ENCODE measurements at regions not wholly inside any gene's neighbourhood (a gene's known extent, or its start where the extent isn't known, plus 50 kb on each side); places are given as distances from the start of the nearest gene placed in this dataset.
"Not testable (repeated sequence)": the region's sequence is repeated elsewhere in the genome, so short reads cannot be mapped to it uniquely, and the experiment has no call there.

DNA sequence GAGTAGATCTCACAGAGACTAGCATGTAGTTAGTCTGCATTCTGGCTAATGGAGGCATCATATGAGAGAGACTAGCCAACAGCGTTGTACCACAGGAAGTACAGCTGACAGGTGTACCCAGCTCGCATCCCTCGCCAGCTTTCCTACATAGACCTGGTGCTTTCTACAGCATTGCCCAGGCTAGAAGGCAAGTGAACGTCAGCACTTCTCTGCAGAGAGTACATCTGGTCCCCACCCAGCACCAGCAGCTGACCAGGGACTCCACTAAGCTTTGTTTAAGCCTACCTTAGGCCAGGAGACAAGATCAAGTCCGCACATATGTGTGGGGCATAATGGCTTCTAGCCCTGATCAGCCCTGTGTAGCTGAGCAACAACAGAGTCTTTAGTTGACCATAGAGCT is 1692.9 kb downstream of the SPATA31A7 start:
- ATAC-seq (replicated peaks in 1 of 4); H3K36me3 Mint-ChIP-seq; H3K4me3 Mint-ChIP-seq; CTCF ChIA-PET; H3K4me1 ChIP-seq (ENCODE audit: control insufficient read depth in 1 of 2, extremely low read depth in 1 of 2, insufficient read depth in 2 of 2, low read length in 2 of 2); POLR2A ChIA-PET; H3K27me3 ChIP-seq (replicated peaks in 1 of 2; ENCODE audit: control insufficient read depth in 2 of 2, extremely low read depth in 1 of 2, insufficient read depth in 2 of 2, low read length in 1 of 2); H3K4me1 Mint-ChIP-seq; H3K9me3 ChIP-seq; H3K9me3 Mint-ChIP-seq; H3K4me3 ChIP-seq (ENCODE audit: control insufficient read depth in 1 of 2, extremely low read depth in 1 of 2, low read length in 1 of 2); H3K36me3 ChIP-seq (ENCODE audit: control insufficient read depth in 2 of 2, extremely low read depth in 1 of 2, insufficient read depth in 1 of 2, low read length in 1 of 2); H3K27ac Mint-ChIP-seq; DNase-seq; H3K27ac ChIP-seq (ENCODE audit: low read length): not testable (repeated sequence)
- WGBS (ENCODE audit: insufficient coverage), result 80% methylated on average over 1 of the region's 5 CpGs
- H3K27me3 Mint-ChIP-seq, result peaks cover 22 to 39% of the 10 kb centered on the region in 2 donors

DNA sequence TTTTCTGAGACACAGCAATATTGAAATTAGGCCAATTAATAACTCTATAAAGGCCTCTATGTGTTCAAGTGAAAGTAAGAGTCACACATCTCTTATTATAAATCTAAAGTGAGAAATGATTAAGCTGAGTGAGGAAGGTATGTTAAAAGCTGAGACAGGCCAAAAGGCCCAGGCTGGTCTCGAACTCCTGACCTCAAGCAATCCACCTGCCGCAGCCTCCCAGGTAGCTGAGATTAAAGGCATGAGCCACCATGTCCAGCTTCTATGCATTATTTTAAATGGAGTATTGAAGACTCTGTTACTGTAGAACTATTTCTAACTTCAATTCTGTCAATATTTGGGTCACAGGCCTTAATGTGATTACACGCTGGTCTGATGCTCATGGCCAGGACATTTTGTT is 1706.9 kb downstream of the SPATA31A7 start:
- ATAC-seq (replicated peaks in 1 of 4); H3K27me3 ChIP-seq (replicated peaks in 1 of 2; ENCODE audit: control insufficient read depth in 2 of 2, extremely low read depth in 1 of 2, insufficient read depth in 2 of 2, low read length in 1 of 2); H3K27me3 Mint-ChIP-seq; H3K4me3 Mint-ChIP-seq; H3K4me3 ChIP-seq (ENCODE audit: control insufficient read depth in 1 of 2, extremely low read depth in 1 of 2, low read length in 1 of 2); H3K9me3 ChIP-seq; H3K9me3 Mint-ChIP-seq; DNase-seq; CTCF ChIA-PET; H3K4me1 Mint-ChIP-seq; H3K36me3 Mint-ChIP-seq; H3K27ac Mint-ChIP-seq; POLR2A ChIA-PET; H3K27ac ChIP-seq (ENCODE audit: low read length); H3K4me1 ChIP-seq (ENCODE audit: control insufficient read depth in 1 of 2, extremely low read depth in 1 of 2, insufficient read depth in 2 of 2, low read length in 2 of 2); H3K36me3 ChIP-seq (ENCODE audit: control insufficient read depth in 2 of 2, extremely low read depth in 1 of 2, insufficient read depth in 1 of 2, low read length in 1 of 2): not testable (repeated sequence)
- WGBS (ENCODE audit: insufficient coverage), result no CpG with 5 or more reads among the region's 3 CpGs

DNA sequence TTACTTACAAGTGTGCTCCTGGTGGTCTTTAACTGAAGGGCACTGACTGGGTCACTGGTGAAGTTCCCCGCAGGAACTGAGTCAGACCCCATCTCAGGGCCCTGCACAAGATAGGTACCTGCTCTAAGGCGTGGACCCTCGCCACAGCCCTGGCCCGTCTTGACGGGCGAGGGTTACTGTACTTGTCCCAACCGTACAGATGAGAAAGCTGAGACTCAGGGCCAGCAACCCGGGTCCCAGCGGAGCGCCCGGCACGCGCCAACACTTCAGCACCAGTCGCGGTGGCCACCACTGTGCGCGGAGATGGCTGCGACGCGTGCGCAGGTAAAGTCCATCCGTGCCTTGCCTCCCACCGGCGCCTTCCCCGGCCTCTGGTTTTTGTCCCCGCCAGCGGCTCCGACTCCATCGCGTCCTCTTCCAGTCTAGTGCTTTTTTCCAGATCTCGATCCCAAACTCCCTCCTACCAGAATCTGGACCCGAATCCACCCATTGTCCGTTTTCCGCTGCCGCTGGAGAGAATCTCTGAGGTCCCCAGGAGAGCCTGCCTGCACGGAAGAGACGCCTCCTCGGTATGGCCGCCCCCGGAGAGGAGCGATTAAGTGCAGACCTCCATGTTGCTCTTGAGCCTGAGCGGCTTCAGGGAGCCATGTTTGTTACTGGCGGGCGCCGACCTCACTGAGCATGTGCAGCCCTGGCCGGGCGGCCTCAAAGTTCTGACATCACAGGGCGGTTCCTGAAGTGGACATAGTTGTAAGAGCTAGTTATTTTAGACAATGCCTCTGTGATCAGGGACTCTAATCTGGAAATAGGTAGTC is 1707.8 kb downstream of the SPATA31A7 start:
- H3K27me3 Mint-ChIP-seq; H3K27ac ChIP-seq (ENCODE audit: low read length); H3K9me3 ChIP-seq; H3K4me1 Mint-ChIP-seq; H3K4me1 ChIP-seq (ENCODE audit: control insufficient read depth in 1 of 2, extremely low read depth in 1 of 2, insufficient read depth in 2 of 2, low read length in 2 of 2); H3K27me3 ChIP-seq (replicated peaks in 1 of 2; ENCODE audit: control insufficient read depth in 2 of 2, extremely low read depth in 1 of 2, insufficient read depth in 2 of 2, low read length in 1 of 2); H3K36me3 ChIP-seq (ENCODE audit: control insufficient read depth in 2 of 2, extremely low read depth in 1 of 2, insufficient read depth in 1 of 2, low read length in 1 of 2); CTCF ChIA-PET; H3K9me3 Mint-ChIP-seq; H3K36me3 Mint-ChIP-seq; POLR2A ChIA-PET: not testable (repeated sequence)
- 0% methylated on average over 8 of the region's 48 CpGs for WGBS (ENCODE audit: insufficient coverage)
- H3K4me3 Mint-ChIP-seq, result peak overlapping the region; percentile 60 to 95 (median 63)
- peak overlapping the region in 1 of 2 donors; percentile 28 for H3K4me3 ChIP-seq (ENCODE audit: control insufficient read depth in 1 of 2, extremely low read depth in 1 of 2, low read length in 1 of 2)
- DNase-seq (peak; percentile 40 to 78 (median 61)), ATAC-seq (replicated peaks in 1 of 4) (peak in 1 of 4 experiments; percentile 55)
- peak overlapping the region in 1 of 2 donors; percentile 96 for H3K27ac Mint-ChIP-seq

DNA sequence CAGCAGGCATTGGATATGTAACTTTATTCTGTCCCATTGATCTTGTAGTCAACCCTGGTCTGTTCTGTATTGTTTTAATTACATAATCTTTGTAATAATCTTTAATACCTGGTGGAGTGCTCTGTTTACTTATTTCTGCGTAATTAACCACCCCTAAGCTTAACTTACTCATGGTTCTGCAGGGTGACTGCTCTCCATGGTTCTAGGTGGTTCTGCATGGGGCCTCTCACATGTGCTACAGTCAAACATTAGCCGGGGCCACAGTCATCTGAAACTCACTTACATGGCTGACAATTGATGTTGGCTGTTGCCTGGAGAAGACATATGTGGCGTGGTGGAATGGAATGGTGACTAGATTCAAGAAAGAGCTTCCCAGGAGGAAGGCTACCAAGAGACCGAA is 1709.8 kb downstream of the SPATA31A7 start:
- H3K27ac ChIP-seq (ENCODE audit: low read length); H3K4me1 ChIP-seq (ENCODE audit: control insufficient read depth in 1 of 2, extremely low read depth in 1 of 2, insufficient read depth in 2 of 2, low read length in 2 of 2); H3K27ac Mint-ChIP-seq; DNase-seq; H3K4me1 Mint-ChIP-seq; H3K27me3 Mint-ChIP-seq; H3K36me3 Mint-ChIP-seq; H3K36me3 ChIP-seq (ENCODE audit: control insufficient read depth in 2 of 2, extremely low read depth in 1 of 2, insufficient read depth in 1 of 2, low read length in 1 of 2); CTCF ChIA-PET; H3K27me3 ChIP-seq (replicated peaks in 1 of 2; ENCODE audit: control insufficient read depth in 2 of 2, extremely low read depth in 1 of 2, insufficient read depth in 2 of 2, low read length in 1 of 2); POLR2A ChIA-PET; H3K4me3 Mint-ChIP-seq; H3K4me3 ChIP-seq (ENCODE audit: control insufficient read depth in 1 of 2, extremely low read depth in 1 of 2, low read length in 1 of 2); H3K9me3 ChIP-seq; ATAC-seq (replicated peaks in 1 of 4); H3K9me3 Mint-ChIP-seq: not testable (repeated sequence)
- no CpG with 5 or more reads among the region's 4 CpGs for WGBS (ENCODE audit: insufficient coverage)

DNA sequence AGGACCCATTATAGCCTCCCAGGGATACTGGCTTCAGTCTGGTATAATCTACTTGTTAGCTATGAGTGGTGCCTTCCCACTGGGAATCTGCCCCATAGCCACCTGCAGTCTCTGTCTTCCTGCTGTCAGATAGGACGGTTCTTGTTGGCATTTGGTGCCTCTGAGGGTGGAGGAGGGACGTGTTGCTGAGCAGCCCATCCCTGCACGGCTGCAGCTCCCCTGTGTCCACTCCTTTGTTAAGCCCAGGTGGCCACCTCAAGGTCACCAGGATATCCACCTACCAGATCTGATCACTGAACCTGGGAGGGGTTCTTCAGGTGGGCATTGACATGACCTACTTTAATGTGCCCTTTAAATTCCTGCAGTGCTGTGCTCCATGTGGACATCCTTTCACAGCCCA is 1714.2 kb downstream of the SPATA31A7 start:
- H3K27me3 Mint-ChIP-seq; H3K27ac Mint-ChIP-seq; CTCF ChIA-PET; H3K9me3 Mint-ChIP-seq; ATAC-seq (replicated peaks in 1 of 4); DNase-seq; H3K36me3 Mint-ChIP-seq; H3K4me3 ChIP-seq (ENCODE audit: control insufficient read depth in 1 of 2, extremely low read depth in 1 of 2, low read length in 1 of 2); H3K4me3 Mint-ChIP-seq; H3K9me3 ChIP-seq; H3K27ac ChIP-seq (ENCODE audit: low read length); H3K4me1 Mint-ChIP-seq; H3K36me3 ChIP-seq (ENCODE audit: control insufficient read depth in 2 of 2, extremely low read depth in 1 of 2, insufficient read depth in 1 of 2, low read length in 1 of 2); H3K4me1 ChIP-seq (ENCODE audit: control insufficient read depth in 1 of 2, extremely low read depth in 1 of 2, insufficient read depth in 2 of 2, low read length in 2 of 2); POLR2A ChIA-PET; H3K27me3 ChIP-seq (replicated peaks in 1 of 2; ENCODE audit: control insufficient read depth in 2 of 2, extremely low read depth in 1 of 2, insufficient read depth in 2 of 2, low read length in 1 of 2): not testable (repeated sequence)
- no CpG with 5 or more reads among the region's 3 CpGs for WGBS (ENCODE audit: insufficient coverage)

DNA sequence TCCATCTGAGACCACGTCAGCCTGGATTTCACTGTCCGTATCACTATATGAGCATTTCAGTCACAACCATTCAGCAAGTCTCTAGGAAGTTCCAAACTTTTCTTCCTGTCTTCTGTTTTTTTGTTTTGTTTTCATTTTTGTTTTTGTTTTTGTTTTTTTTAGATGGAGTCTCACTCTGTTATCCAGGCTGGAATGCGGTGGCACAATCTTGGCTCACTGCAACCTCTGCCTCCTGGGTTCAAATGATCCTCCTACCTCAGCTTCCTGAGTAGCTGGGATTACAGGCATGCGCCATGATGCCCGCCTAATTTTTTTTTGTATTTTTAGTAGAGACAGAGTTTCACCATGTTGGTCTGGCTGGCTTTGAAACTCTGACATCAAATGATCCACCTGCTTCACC is 1715.9 kb downstream of the SPATA31A7 start:
- H3K36me3 ChIP-seq (ENCODE audit: control insufficient read depth in 2 of 2, extremely low read depth in 1 of 2, insufficient read depth in 1 of 2, low read length in 1 of 2); H3K4me1 Mint-ChIP-seq; POLR2A ChIA-PET; DNase-seq; H3K27me3 Mint-ChIP-seq; CTCF ChIA-PET; ATAC-seq (replicated peaks in 1 of 4); H3K36me3 Mint-ChIP-seq; H3K4me3 Mint-ChIP-seq; H3K27ac ChIP-seq (ENCODE audit: low read length); H3K9me3 Mint-ChIP-seq; H3K4me1 ChIP-seq (ENCODE audit: control insufficient read depth in 1 of 2, extremely low read depth in 1 of 2, insufficient read depth in 2 of 2, low read length in 2 of 2); H3K27ac Mint-ChIP-seq; H3K27me3 ChIP-seq (replicated peaks in 1 of 2; ENCODE audit: control insufficient read depth in 2 of 2, extremely low read depth in 1 of 2, insufficient read depth in 2 of 2, low read length in 1 of 2); H3K9me3 ChIP-seq; H3K4me3 ChIP-seq (ENCODE audit: control insufficient read depth in 1 of 2, extremely low read depth in 1 of 2, low read length in 1 of 2): not testable (repeated sequence)
- no CpG with 5 or more reads among the region's 5 CpGs for WGBS (ENCODE audit: insufficient coverage)

DNA sequence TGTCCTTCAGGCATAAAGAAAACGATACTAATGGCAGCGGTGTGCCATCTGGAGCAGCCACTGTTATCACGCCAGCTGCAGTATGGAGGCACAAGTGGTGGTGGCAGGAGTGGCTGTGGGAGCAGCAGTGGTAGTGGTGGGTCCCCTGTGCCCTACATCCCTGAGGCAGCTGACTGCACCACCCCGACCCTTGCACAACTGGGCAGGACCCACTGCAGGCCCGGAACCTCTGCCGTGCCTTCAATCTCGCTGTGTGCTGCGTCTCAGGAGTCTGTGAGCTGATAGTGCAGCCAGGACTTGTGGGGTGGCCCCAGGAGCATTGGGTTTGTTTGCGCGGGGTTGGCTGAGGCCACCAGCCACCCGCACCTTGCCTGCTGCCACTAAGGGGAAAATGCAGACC is 1718.0 kb downstream of the SPATA31A7 start:
- POLR2A ChIA-PET; H3K27me3 Mint-ChIP-seq; DNase-seq; H3K4me1 Mint-ChIP-seq; H3K27me3 ChIP-seq (replicated peaks in 1 of 2; ENCODE audit: control insufficient read depth in 2 of 2, extremely low read depth in 1 of 2, insufficient read depth in 2 of 2, low read length in 1 of 2); H3K4me1 ChIP-seq (ENCODE audit: control insufficient read depth in 1 of 2, extremely low read depth in 1 of 2, insufficient read depth in 2 of 2, low read length in 2 of 2); H3K27ac Mint-ChIP-seq; H3K9me3 Mint-ChIP-seq; H3K4me3 ChIP-seq (ENCODE audit: control insufficient read depth in 1 of 2, extremely low read depth in 1 of 2, low read length in 1 of 2); H3K36me3 ChIP-seq (ENCODE audit: control insufficient read depth in 2 of 2, extremely low read depth in 1 of 2, insufficient read depth in 1 of 2, low read length in 1 of 2); H3K9me3 ChIP-seq; ATAC-seq (replicated peaks in 1 of 4); CTCF ChIA-PET; H3K36me3 Mint-ChIP-seq; H3K27ac ChIP-seq (ENCODE audit: low read length); H3K4me3 Mint-ChIP-seq: not testable (repeated sequence)
- WGBS (ENCODE audit: insufficient coverage), result no CpG with 5 or more reads among the region's 11 CpGs

Measured in T-cell (primary cell).